SH-SY5Y (cell line): ENCODE measurements at regions not wholly inside any gene's neighbourhood (a gene's known extent, or its start where the extent isn't known, plus 50 kb on each side); places are given as distances from the start of the nearest gene placed in this dataset.

Experiments used
- GATA2 ChIP-seq: IDR thresholded peaks from 2 replicates; pipeline ENCODE4 v1.6.1; 2011; ENCODE audit warnings: mild to moderate bottlenecking, low read depth, low read length
- GATA3 ChIP-seq: IDR thresholded peaks from 2 replicates; pipeline ENCODE4 v1.6.1; 2011; ENCODE audit warnings: low read depth, mild to moderate bottlenecking, low read length, moderate library complexity

GRCh38 chr16:6096931-6097670, 999.5 kb upstream of the EEF2KMT start:
- TF ChIP-seq GATA3 (no peak), GATA2 (no peak)

DNA sequence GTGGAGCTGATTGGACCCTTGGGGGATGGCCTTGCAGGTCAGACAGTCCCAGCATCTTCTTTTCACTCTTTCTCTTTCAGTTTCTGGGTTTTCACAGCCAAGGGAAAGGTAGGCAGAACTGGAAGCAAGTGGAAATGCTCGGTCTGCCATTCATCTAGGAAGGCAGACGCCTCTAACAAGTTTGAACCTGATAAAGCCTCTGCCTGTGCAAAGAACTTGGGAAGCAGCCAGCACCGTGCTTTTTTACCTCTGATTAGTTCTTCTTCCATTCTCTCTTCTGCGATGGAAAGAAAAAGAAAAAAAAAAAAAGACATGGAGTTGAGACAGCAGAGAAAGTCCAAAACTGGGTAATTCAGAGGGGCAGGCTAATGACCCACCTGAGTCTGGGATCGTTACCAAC, 997.8 kb upstream of the EEF2KMT start:
- TF ChIP-seq GATA3 = no peak
- TF ChIP-seq GATA2 = no peak

GRCh38 chr16:6091021-6091420, 993.4 kb upstream of the EEF2KMT start:
- TF ChIP-seq GATA3 (no peak), GATA2 (no peak)

GRCh38 chr16:6081320-6081976, 983.9 kb upstream of the EEF2KMT start:
- TF ChIP-seq GATA3 = no peak
- no peak for TF ChIP-seq GATA2

- TF ChIP-seq GATA2 (no peak), GATA3 (no peak)
Measured at GRCh38 chr16:6076631-6077030, 979.0 kb upstream of the EEF2KMT start.

GRCh38 chr16:6068063-6068462, 970.5 kb upstream of the EEF2KMT start:
- TF ChIP-seq GATA3 = no peak
- TF ChIP-seq GATA2 = no peak

DNA sequence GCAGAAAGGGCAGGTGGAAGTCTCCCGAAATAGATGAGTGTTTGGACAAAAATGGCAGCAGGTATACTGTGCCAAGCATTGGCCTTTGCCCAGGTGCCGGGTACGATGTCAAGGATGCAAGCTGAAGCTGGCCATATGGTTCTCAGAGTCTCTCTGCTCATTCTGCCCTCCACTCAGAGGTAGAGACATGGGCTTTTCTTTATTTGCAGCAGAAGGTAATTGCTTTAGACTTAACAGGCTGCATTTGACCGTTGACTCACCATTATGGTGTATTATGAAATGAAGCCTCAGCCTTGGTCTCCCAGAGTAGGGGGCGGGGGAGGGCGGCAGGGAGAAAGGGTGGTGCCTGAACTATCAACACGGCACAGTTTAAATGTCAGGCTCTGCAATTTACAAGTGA, 969.1 kb upstream of the EEF2KMT start:
- no peak for TF ChIP-seq GATA2
- TF ChIP-seq GATA3 = no peak

- TF ChIP-seq GATA3 (no peak), GATA2 (no peak)
Measured at GRCh38 chr16:6063526-6063925, 965.9 kb upstream of the EEF2KMT start.

GRCh38 chr16:6059671-6060070, 962.1 kb upstream of the EEF2KMT start:
- TF ChIP-seq GATA2 (no peak), GATA3 (no peak)

- TF ChIP-seq GATA3 = no peak
- no peak for TF ChIP-seq GATA2
Measured at GRCh38 chr16:6057821-6058220, 960.2 kb upstream of the EEF2KMT start.

DNA sequence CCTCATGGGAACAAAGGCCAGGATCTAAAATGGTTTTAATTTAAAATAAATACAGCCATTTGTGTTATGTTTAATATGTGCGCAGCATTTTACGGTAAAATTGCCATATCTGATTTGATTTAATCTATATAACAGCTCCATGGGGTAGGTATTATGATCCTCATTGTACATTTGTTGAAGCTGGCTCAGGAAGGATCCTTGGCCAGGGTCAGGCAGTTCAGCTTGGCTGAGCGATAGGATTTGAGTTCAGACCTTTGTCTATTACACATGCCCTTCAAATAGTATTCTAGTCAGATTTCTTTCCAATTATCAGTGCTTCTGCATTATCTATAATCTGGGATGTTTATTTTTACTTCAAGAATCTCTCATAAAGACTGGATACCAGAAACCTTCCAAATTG, 950.4 kb upstream of the EEF2KMT start:
- peak; percentile 53 for TF ChIP-seq GATA3
- TF ChIP-seq GATA2 = peak; percentile 56

DNA sequence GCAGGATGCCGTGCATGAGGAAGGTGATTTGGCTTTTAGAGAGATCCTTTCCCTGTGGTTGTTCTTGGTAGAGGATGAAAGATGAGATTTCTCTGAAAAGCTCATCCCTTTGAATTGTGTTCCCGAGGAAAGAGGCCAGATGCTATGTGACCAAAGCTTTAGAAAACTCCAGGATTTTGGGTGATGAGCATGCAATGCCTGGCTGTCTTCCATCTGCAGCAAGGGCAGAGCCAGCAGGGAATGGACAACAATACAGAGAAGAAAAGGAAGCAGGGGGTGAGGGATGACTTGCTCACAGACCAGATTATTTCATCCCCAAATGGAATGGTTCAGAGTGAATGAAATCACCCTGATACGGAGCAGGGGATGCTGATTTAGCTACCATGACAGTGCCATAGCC, 949.7 kb upstream of the EEF2KMT start:
- no peak for TF ChIP-seq GATA3
- no peak for TF ChIP-seq GATA2

- TF ChIP-seq GATA2 (no peak), GATA3 (no peak)
Measured at GRCh38 chr16:6038941-6039645, 941.5 kb upstream of the EEF2KMT start.

DNA sequence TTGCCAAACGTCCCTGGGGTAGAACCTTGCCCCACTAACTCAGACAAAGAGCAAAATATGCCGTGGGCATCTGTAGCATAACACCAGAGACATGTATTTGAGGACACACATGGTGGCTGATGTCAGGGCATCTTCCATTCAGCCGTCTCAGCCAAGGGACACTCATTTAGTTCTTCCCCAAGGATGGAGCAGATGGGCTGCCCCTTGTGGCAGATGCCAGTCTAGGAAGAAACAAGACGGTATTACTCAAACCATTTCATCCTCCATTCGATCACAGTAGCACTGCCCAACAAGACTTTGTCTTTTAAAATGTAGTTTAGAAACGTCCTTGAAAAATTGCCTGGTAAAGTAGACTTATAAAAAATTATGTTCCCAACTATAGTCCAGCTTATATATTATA, 937.6 kb upstream of the EEF2KMT start:
- TF ChIP-seq GATA2 = no peak
- TF ChIP-seq GATA3 = no peak

DNA sequence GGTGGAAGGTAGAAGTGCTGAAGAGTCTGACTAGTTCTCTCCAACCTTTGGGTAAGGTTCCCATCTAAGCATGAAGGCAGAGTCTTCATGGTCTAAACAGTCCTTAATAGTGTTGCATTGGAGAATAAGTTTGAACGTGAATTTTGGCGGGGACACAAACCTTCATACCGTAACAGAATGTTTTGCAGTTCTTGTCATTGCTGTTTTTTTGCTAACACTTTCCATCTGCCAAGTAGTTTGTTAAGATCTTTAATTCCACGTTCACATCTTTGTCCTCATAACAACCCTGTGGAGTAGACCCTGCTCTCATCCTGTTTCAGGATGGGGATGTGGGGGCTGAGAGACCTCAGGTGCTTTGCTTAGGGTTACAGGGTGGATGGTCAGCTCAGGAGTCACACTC, 936.9 kb upstream of the EEF2KMT start:
- no peak for TF ChIP-seq GATA2
- no peak for TF ChIP-seq GATA3
